GM12891 (cell line): ENCODE measurements at regions not wholly inside any gene's neighbourhood (a gene's known extent, or its start where the extent isn't known, plus 50 kb on each side); places are given as distances from the start of the nearest gene placed in this dataset.

Experiments used
- DNase-seq: peaks from one replicate; pipeline ENCODE4 v3.0.0; 2011; ENCODE audit warnings: low spot score; ENCODE audit not compliant: insufficient read length
- FAIRE-seq: peaks from 2 replicates; lab custom pipeline; 2011; peaks lifted over from hg19 to GRCh38; lab: Jason Lieb, UNC
- PAX5 ChIP-seq: IDR thresholded peaks from 2 replicates; pipeline ENCODE4 v1.6.1; 2011; ENCODE audit warnings: low read length, moderate library complexity, mild to moderate bottlenecking; ENCODE audit not compliant: insufficient read depth, severe bottlenecking
- POLR2A ChIP-seq: IDR thresholded peaks from 2 replicates; pipeline ENCODE4 v1.6.1; 2011; ENCODE audit warnings: low read depth, low read length, control low read depth
- POLR2AphosphoS5 ChIP-seq: IDR thresholded peaks from 2 replicates; pipeline ENCODE4 v1.6.1; 2011; ENCODE audit warnings: low read depth, low read length, control low read depth
- POU2F2 ChIP-seq: IDR thresholded peaks from 2 replicates; pipeline ENCODE4 v1.6.1; 2011; ENCODE audit warnings: low read depth, mild to moderate bottlenecking, control low read depth, low read length, moderate library complexity
- SPI1 ChIP-seq: IDR thresholded peaks from 2 replicates; pipeline ENCODE4 v1.6.1; 2011; ENCODE audit warnings: low read depth, low read length, control low read depth
- TAF1 ChIP-seq: IDR thresholded peaks from 2 replicates; pipeline ENCODE4 v1.6.1; 2011; ENCODE audit warnings: low read depth, low read length, control low read depth

DNA sequence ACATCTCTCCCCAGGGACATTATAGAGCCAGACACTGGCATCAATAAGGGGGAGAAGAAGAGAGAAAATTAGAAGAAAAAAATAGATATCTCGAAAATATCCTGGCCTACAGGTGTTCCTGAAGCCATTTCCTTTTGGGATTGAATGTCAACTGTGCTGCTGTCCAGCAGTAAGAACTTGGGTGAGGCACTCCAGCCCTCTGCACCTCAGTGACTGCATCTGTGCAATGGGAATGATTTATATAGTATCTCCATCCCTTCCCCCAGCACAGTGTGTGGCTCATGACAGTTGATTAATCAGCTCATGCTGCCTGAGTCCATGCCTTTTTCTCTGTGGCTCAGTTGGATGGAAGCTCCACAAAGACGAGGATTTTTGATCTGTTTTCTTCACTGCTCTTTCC is 74.1 kb upstream of the TINAGL1 start:
- DNase-seq (no peak), FAIRE-seq (no peak)
- TF ChIP-seq PAX5: no peak
- TF ChIP-seq POLR2AphosphoS5: no peak
- no peak for TF ChIP-seq POU2F2
- no peak for TF ChIP-seq TAF1
- TF ChIP-seq SPI1: no peak
- no peak for TF ChIP-seq POLR2A

DNA sequence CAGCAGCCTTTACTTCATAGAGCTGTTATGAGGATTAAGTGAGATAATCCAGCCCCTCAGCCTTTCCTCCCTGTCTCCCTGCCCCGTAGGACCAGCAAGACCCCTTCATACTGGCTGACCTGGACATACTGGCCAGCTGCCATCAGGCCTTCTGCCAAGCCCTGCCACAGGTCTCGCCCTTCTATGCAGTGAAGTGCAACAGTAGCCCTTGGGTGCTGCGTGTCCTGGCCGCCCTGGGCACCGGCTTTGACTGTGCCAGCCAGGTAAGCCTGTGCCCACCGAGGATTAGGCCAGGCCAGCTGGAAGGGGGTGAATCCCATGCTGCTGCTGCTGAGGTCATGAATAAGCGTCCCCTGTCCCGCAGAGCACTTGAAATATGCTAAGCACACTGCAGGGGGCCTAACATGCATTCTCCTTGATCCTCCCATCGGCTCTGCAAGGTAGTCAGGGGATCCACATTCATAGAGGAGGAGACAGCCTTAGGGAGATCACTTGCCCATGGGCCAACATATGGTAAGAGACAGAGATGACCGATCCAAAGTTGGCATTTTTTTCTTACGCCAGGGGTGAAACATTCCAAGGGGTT is 73.3 kb upstream of the TINAGL1 start:
- no peak for DNase-seq
- no peak for TF ChIP-seq SPI1
- TF ChIP-seq TAF1: no peak
- no peak for TF ChIP-seq POU2F2
- TF ChIP-seq PAX5: no peak
- no peak for TF ChIP-seq POLR2AphosphoS5
- TF ChIP-seq POLR2A: no peak
- no peak for FAIRE-seq

DNA sequence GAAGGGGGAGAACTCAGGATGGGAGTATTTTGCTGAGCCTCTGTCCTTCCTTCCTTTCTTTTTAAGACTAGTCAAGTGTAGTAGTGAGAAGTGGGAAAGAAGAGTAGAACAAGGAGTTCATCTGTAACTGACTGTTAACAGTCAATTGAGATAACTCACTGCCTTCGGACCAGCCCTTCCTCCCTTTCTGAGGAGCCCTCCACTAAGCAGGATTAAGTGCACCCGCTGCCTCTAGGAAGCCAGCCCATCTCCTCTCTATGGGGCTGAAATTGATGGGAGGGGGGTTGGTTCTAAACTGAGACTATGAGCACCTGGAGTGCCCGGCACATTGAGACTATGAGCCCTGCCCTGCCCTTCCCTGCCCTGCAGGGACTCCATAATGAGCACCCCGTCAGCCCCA is 72.7 kb upstream of the TINAGL1 start:
- TF ChIP-seq POLR2AphosphoS5 (no peak), PAX5 (no peak), POU2F2 (no peak), POLR2A (no peak), SPI1 (no peak)
- FAIRE-seq (no peak), DNase-seq (no peak)

DNA sequence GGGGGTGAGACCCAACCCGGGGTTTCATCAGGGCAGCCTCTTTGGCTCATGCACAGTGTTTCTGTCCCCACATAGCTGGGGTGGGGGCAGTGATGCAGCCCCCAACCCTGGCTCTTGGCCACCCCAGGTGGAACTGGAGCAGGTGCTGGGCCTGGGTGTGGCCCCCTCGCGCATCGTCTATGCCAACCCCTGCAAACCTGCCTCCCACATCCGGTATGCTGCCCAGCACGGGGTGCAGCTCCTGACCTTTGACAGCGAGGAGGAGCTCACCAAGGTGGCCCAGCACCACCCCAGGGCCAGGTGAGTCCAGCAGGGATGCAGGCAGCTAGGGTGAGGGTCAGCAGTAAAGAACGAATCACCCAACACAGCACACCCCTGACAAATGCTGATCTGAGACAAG is 72.3 kb upstream of the TINAGL1 start:
- no peak for FAIRE-seq
- no peak for DNase-seq
- TF ChIP-seq SPI1 (no peak), POLR2A (no peak), PAX5 (no peak), TAF1 (no peak), POU2F2 (no peak), POLR2AphosphoS5 (no peak)

DNA sequence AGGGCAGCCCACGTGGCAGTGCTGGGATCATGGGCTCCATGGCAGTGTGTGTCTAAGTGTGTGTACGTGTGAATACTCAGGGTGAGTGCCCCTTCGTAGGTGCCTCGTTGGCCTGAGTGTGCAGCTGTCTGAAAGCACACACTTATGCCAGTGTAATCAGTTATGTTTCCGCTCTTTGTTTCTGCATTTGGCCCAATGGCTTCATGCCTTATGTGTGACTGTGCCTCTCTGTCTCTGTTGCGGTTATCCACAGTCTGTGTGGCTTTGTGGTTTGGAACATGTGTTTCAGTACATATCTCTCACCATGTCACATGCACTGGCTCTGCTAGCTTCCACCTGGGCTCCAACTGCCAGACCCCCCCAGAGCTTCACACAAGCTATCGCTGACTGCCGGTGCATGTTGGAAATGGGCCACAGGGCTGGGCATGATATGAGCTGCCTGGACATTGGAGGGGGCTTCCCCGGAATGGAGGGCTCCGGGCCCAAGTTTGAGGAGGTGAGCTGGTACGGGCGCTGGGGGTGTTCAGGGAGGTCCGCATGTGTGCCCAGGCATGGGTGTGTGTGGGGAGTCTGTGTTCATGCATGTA is 70.3 kb upstream of the TINAGL1 start:
- FAIRE-seq (no peak), DNase-seq (peak; percentile 44)
- TF ChIP-seq PAX5 (no peak), TAF1 (no peak), SPI1 (no peak), POU2F2 (no peak), POLR2AphosphoS5 (no peak), POLR2A (no peak)

DNA sequence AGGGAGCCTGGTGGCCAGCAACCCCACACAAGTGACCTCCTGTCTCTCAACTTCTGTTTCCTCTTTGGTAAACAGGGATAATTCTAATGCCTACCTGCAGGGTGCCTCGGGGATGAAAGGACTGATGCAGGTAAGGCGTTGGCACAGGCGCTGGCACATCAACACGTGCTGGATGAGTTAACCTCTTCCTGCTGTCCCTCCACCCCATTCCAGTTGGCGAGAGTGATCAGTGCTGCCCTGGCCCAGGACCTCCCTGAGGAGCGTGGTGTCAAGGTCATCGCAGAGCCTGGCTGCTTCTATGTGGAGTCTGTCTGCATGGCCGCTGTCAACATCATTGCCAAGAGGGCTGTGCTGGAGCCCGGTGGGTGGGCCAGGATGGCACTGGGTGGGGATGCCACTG is 69.1 kb upstream of the TINAGL1 start:
- TF ChIP-seq POU2F2 (no peak), POLR2AphosphoS5 (no peak), SPI1 (no peak), TAF1 (no peak), PAX5 (no peak), POLR2A (no peak)
- FAIRE-seq (no peak), DNase-seq (no peak)

DNA sequence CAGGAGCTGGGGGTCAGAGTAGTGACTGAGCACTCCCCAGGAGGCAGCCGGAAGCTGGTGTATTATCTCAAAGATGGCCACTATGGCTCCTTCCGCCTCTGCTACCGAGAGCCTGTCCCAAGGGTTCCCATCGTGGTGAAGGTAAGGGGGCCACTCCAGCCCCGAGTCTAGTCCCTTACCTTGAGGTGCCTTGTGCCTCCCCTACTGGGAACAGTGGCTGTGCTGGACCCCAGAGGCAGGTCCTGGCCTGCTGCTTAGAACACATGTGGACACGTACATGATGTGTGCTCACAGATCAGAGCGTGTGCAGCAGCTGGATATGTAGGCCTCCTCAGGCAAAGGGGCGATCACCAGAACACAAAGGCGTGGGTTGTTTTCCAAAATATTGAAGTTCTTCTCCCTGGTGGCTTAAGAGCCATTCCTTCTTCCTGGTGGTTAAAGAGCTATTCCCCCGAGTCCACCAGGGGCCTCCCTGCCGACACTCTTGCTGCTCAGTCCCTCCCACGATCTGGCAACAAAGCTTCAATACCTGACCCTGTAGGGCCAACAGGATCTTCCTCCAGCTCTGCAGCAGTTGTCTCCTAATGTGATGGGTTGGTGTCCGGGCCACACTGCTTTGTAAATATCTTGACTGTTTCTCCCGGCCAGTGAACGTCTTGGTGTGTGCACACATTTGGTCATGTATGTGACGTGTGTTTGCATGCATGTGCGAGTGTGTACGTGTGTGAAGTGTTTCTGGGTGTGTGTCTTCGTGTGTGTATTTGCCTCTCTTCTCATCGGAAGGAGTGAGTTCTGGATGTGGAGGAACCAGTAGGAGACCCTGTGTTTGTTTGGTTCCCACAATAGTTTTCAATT is 68.4 kb upstream of the TINAGL1 start:
- FAIRE-seq (no peak), DNase-seq (no peak)
- TF ChIP-seq PAX5 (no peak), POLR2A (no peak), POU2F2 (no peak), TAF1 (no peak), SPI1 (no peak), POLR2AphosphoS5 (no peak)

DNA sequence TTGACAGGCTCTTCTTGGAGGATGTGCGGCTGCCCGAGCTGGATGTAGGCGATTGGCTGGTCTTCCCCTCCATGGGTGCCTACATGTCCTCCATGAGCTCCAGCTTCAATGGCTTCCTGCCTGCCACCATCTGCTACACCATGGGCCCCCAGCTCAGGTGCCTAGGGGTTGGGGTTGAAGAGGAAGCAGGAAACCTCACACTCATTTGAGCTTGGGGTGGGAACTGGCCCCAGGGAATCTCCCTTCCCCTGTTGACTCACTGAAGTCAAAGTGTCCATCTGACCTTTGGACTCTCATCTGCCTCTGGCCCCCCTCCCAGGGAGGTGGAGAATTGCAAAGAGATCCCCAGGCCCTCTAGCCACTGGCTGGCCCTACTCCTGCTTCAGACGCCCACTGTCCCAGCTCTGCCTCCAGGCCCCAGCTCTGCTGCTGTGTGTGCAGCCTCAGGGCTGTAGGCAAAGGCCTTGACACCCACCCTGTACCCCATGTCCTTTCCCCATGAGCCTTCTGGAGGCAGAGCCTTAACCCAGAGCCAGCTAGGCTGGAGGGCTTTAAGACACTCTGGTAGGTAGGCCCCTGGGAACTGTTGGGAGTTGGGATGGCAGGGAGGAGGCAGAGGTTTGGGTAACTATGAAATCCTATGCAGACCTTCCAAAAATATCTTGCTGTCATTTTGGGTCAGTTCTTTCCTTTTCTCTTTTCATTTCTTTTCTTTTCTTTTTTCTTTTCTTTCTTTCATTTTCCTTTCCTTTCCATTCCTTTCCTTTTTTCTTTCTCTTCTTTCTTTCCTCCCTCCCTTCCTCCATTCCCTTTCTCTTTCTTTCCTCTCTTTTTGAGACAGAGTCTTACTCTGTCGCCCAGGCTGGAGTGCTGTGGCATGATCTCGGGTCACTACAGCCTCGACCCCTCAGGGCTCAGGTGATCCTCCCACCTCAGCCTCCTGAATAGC is 66.9 kb upstream of the TINAGL1 start:
- TF ChIP-seq POLR2AphosphoS5 (no peak), SPI1 (no peak), TAF1 (no peak)
- peak; percentile 47 for FAIRE-seq

DNA sequence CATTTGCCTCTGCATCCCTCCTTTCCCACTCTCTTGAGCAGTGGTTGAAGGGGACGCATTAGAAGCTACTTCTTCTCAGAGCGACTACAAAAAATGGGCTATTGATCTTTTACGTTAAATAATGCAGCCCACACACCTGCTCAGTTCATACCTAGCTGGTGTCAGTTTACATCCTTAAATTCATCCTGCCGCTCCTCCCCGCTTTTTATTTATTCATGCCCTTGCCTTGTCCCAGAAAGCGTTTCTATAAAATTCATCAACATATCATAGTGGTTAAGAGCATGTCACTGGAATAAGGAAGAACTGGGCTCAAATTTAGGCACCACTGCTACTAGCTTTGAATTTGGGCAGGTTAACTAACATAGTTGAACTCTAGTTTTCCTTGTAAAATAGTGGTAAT is 66.0 kb upstream of the TINAGL1 start:
- FAIRE-seq (no peak), DNase-seq (no peak)
- TF ChIP-seq POLR2A: no peak
- TF ChIP-seq PAX5: no peak
- TF ChIP-seq TAF1: no peak
- no peak for TF ChIP-seq SPI1
- no peak for TF ChIP-seq POLR2AphosphoS5
- no peak for TF ChIP-seq POU2F2

More for the DNA sequence above, 66.9 kb upstream of the TINAGL1 start:
- no peak for DNase-seq
